Small intestine (tissue), 7 donors: ENCODE measurements at regions not wholly inside any gene's neighbourhood (a gene's known extent, or its start where the extent isn't known, plus 50 kb on each side); places are given as distances from the start of the nearest gene placed in this dataset.
"Not testable (repeated sequence)": the region's sequence is repeated elsewhere in the genome, so short reads cannot be mapped to it uniquely, and the experiment has no call there.

Source experiments
- DNase-seq, 2 donors: peaks; one replicate each; pipeline versions ENCODE4 v3.0.0 to v3.0.0-alpha.2; 2013
- FAIRE-seq: peaks from 2 replicates; lab custom pipeline; 2012; peaks lifted over from hg19 to GRCh38; lab: Jason Lieb, UNC
- H3K27ac ChIP-seq, 3 donors: one replicate each; pipeline ENCODE4 v1.5.1; 2013; ENCODE audit warnings: low read length in 2 of 3, mild to moderate bottlenecking in 2 of 3, control low read depth in 1 of 3, inconsistent platforms in 1 of 3, low read depth in 1 of 3, moderate library complexity in 1 of 3
- H3K27me3 ChIP-seq, 3 donors: one replicate each; pipeline ENCODE4 v1.6.1; 2013; ENCODE audit warnings: low read length in 3 of 3, inconsistent platforms in 1 of 3; ENCODE audit not compliant: control insufficient read depth in 3 of 3, insufficient read depth in 3 of 3
- H3K36me3 ChIP-seq, 3 donors: one replicate each; pipeline ENCODE4 v1.6.1; 2013; ENCODE audit warnings: low read length in 3 of 3, inconsistent platforms in 1 of 3, low read depth in 1 of 3, mild to moderate bottlenecking in 1 of 3, moderate library complexity in 1 of 3; ENCODE audit not compliant: control insufficient read depth in 3 of 3, insufficient read depth in 2 of 3
- H3K4me1 ChIP-seq, 3 donors: one replicate each; pipeline ENCODE4 v1.6.1; 2013; ENCODE audit warnings: low read length in 2 of 3, inconsistent platforms in 1 of 3, low read depth in 1 of 3, mild to moderate bottlenecking in 1 of 3, moderate library complexity in 1 of 3; ENCODE audit not compliant: control insufficient read depth in 3 of 3, insufficient read depth in 2 of 3
- H3K4me3 ChIP-seq, 3 donors: one replicate each; pipeline ENCODE4 v1.5.1; 2013; ENCODE audit warnings: low read length in 3 of 3, control low read depth in 1 of 3, inconsistent platforms in 1 of 3, low read depth in 1 of 3, mild to moderate bottlenecking in 1 of 3, moderate library complexity in 1 of 3
- H3K9me3 ChIP-seq, 2 donors: one replicate each; pipeline ENCODE4 v1.6.1; 2013; ENCODE audit warnings: low read depth in 1 of 2, low read length in 1 of 2; ENCODE audit not compliant: control insufficient read depth in 2 of 2, insufficient read depth in 1 of 2
- WGBS, 3 donors: extraction: QIAGEN DNeasy Blood & Tissue Kit; methylation state at CpG; one replicate each; pipeline ENCODE4 v1.1.7; 2013; 5-methylcytosine and 5-hydroxymethylcytosine counted together
- donor health status: healthy with polysubstance abuse.
- donor health status: control.
- donor health status: control.
- donor health status: Bipolar disorder and iron deficiency.
- donor health status: healthy.

DNA sequence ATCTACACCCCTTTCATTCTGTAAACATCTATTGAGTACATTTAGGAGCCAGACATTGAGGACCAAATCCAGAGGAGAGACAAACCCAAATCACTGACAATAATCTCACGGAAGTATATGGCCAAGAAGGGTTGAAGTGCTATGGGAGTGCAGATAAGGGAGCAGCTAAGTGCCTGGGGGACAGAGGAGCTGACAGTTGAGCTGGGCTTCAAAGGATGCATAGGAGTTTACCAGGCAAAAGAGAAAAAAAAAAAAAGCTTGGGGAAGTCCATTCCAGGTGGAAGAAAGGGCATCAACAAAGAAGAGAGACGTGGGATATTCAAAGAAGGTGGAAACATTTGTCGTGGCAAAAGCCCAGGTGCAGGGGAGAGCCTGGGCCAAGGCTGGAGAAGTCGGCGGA, 60.5 kb upstream of the NANOS1 start:
- Histone ChIP-seq H3K27me3 (no peaks in the 10 kb centered on the region), H3K4me1 (no peaks in the 10 kb centered on the region), H3K36me3 (no peaks in the 10 kb centered on the region), H3K27ac (no peak overlapping the region), H3K9me3 (peaks cover 0 to 4% of the 10 kb centered on the region in 2 donors), H3K4me3 (no peak overlapping the region)
- WGBS, 3 donors: 68 to 87% (median 82%) methylated on average over 5 of the region's 5 CpGs
- FAIRE-seq (no peak), DNase-seq (no peak)

DNA sequence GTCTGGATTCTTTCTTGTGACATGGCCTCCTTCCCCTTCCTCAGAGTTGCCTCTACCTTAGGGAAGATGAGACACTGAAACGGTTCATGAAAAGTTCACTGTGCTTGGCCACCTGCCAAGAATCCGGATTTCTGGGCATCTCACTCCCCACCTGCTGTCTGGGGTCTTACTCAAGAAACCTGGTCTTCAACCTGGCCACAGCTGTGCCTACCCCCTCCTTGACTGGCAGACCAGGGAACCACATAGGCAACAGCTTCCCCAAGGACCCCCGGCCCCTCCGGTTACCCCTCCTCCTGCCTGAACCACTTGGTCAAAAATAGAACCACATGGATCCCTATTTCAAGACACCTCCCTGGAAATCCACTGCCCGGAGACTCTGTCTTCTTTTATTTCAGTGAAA, 58.7 kb upstream of the NANOS1 start:
- FAIRE-seq: no peak
- 44 to 54% (median 50%) methylated on average over 5 of the region's 5 CpGs for WGBS, 3 donors
- peaks cover 0 to 5% of the 10 kb centered on the region in 2 donors for H3K9me3 ChIP-seq
- H3K4me1 ChIP-seq: no peaks in the 10 kb centered on the region
- H3K4me3 ChIP-seq: no peak overlapping the region
- H3K27ac ChIP-seq: no peak overlapping the region
- DNase-seq: no peak
- no peaks in the 10 kb centered on the region for H3K27me3 ChIP-seq
- H3K36me3 ChIP-seq: no peaks in the 10 kb centered on the region

DNA sequence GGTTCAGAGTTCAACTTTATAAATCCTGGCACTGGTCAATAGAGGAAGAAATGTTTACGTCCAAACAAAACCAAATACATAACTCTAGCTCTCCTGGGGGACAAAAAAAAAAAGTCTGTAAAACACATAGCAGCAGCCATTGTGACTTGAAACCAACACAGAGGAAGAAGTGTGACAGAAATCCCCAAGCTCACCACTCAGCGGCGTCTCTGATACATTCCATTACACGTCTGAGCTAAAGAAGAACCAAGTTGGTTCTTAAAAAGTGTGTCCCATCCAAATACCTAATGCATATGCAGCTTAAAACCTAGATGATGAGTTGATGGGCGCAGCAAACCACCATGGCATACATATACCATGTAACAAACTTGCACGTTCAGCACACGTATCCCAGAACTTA, 58.3 kb upstream of the NANOS1 start:
- Histone ChIP-seq H3K4me1 (no peaks in the 10 kb centered on the region), H3K27me3 (no peaks in the 10 kb centered on the region), H3K9me3 (peaks cover 0 to 5% of the 10 kb centered on the region in 2 donors), H3K4me3 (no peak overlapping the region), H3K36me3 (no peaks in the 10 kb centered on the region), H3K27ac (no peak overlapping the region)
- no peak for DNase-seq
- FAIRE-seq: no peak
- WGBS, 3 donors: 69 to 72% (median 69%) methylated on average over 7 of the region's 7 CpGs

DNA sequence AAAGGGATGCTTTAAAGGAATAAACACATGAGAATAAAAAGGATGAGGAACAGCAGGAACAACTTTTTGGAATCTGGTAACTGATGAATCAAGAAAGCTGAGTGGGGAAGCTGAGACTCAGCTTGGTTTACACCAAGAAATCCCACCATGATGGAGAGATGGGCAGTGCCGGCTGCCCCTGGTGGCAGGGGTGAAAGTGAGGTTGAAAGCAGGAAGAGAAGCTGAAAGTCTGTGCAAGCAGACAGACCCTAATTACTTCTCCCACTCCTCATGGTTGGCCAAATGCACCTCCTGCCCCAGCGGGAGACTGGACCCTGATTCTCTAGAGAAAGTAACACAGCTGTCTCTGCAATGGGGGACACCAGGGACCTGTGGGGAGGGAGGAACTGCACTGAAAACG, 57.6 kb upstream of the NANOS1 start:
- Histone ChIP-seq H3K27me3 (no peaks in the 10 kb centered on the region), H3K4me1 (no peaks in the 10 kb centered on the region), H3K27ac (no peak overlapping the region), H3K9me3 (peaks cover 0 to 5% of the 10 kb centered on the region in 2 donors), H3K36me3 (no peaks in the 10 kb centered on the region), H3K4me3 (no peak overlapping the region)
- 66 to 82% (median 73%) methylated on average over 3 of the region's 3 CpGs for WGBS, 3 donors
- FAIRE-seq (no peak), DNase-seq (no peak)

DNA sequence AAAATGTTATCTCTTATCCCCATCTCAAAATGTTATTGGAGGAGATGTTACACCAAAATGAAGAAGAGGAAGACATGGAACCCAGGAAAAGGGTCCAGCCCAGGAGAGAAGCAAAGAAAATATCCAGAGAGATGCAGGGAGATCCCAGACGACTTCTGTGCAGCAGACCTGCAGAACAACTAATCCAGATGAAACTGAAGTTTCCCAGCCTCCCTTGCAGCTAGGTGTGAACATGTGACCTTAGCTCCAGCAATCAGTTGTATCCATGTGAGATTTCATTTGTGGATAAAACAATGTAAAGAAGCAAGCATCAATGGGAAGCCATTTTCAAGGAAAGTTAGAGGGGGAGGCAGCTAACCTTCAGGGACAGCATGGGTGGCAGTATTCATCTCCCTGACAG, 55.8 kb upstream of the NANOS1 start:
- no peak for FAIRE-seq
- Histone ChIP-seq H3K27ac (no peak overlapping the region), H3K36me3 (no peaks in the 10 kb centered on the region), H3K4me3 (no peak overlapping the region), H3K9me3 (peaks cover 0 to 5% of the 10 kb centered on the region in 2 donors), H3K4me1 (no peaks in the 10 kb centered on the region), H3K27me3 (no peaks in the 10 kb centered on the region)
- WGBS, 3 donors: 77 to 85% (median 82%) methylated on average over 1 of the region's 1 CpG
- DNase-seq: no peak

DNA sequence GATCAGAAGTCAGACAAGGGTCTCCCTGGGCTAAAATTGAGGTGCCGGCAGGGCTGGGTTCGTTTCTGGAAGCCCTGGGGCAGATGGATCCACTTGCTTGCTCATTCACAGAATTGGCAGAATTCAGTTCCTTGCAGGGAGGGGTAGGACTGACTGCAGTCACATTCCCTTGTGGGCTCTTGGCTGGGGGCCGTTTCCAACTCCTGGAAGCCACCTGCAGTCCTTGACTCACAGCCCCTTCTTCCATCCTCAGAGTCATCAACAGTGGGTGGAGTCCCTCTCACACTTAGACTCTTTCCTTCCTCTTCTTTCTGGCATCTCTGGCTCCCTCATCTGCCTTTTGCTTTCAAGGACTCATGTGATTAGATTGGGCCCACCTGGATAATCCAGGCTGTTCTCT, 54.6 kb upstream of the NANOS1 start:
- FAIRE-seq: no peak
- Histone ChIP-seq H3K4me3 (no peak overlapping the region), H3K36me3 (no peaks in the 10 kb centered on the region), H3K27me3 (no peaks in the 10 kb centered on the region), H3K4me1 (no peaks in the 10 kb centered on the region), H3K27ac (no peak overlapping the region), H3K9me3 (peaks cover 0 to 5% of the 10 kb centered on the region in 2 donors)
- 62 to 77% (median 72%) methylated on average over 3 of the region's 3 CpGs for WGBS, 3 donors
- no peak for DNase-seq

DNA sequence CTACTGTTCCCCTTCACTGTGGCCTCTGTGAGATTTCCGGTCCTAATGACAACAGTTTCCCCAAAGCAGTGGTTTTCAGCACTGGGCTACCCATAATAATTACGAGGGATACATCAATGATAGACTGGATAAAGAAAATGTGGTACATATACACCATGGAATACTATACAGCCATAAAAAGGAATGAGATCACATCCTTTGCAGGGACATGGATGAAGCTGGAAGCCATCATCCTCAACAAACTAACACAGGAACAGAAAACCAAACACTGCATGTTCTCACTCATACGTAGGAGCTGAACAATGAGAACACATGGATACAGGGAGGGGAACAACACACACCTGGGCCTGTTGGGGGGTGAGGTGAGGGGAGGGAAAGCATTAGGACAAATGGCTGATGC, 53.3 kb upstream of the NANOS1 start:
- H3K4me3 ChIP-seq, H3K36me3 ChIP-seq, H3K27me3 ChIP-seq, DNase-seq, H3K9me3 ChIP-seq, FAIRE-seq, H3K27ac ChIP-seq, H3K4me1 ChIP-seq: not testable (repeated sequence)
- 84 to 94% (median 88%) methylated on average over 3 of the region's 3 CpGs for WGBS, 3 donors

DNA sequence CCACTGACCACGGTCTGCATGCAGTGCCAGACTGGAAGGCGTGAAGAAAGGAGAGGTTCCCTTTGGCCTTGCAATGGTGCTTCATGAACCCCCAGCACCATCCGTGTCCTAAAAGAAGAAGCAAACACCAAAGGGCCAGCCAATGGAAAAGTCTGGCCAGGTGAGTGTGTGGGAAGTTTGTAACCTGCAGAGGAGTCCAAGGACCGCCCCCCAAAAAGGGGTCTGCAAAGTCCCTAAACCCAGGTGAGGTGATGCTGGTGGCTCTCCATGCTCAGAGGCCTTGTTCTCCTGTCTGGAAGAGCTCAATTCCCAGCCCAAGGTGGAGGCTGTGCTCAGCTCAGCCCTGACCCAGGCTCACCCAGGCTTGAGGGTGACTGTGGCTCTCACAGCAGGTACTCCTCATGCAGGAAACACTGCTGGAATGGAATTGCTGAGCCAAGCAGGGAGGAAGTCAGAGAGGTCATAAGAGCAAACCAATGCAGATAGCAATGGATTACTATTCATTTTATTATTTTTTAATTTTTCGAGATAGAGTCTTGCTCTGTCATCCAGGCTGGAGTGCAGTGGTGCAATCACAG, 52.4 kb upstream of the NANOS1 start:
- Histone ChIP-seq H3K27me3 (no peaks in the 10 kb centered on the region), H3K4me1 (no peaks in the 10 kb centered on the region), H3K36me3 (no peaks in the 10 kb centered on the region), H3K4me3 (no peak overlapping the region), H3K27ac (no peak overlapping the region), H3K9me3 (peaks cover 0 to 5% of the 10 kb centered on the region in 2 donors)
- DNase-seq (no peak), FAIRE-seq (no peak)
- 74 to 87% (median 80%) methylated on average over 5 of the region's 5 CpGs for WGBS, 3 donors

DNA sequence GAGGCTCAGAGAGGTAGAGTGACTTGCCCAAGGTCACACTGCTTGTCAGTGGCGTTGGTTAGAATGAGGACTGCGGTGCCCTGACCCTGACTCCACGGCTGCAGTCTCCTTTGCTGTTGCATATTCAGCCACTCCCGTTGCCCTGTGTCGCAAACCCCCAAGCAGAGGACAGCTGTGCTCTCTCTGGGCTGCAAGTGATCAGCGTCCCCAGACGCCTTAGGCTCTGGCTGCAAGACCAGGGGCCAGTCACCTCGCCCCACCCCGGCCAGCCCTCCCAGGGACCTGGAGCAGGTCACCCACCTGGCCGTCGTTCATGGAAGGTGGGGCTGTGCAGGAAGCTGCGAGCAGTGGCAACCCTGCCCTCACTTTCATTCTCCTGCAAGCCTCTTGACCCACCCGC, 51.7 kb upstream of the NANOS1 start:
- DNase-seq: no peak
- no peak overlapping the region for H3K4me3 ChIP-seq
- FAIRE-seq: no peak
- H3K9me3 ChIP-seq: peaks cover 0 to 5% of the 10 kb centered on the region in 2 donors
- 54 to 68% (median 66%) methylated on average over 13 of the region's 13 CpGs for WGBS, 3 donors
- no peak overlapping the region for H3K27ac ChIP-seq
- H3K36me3 ChIP-seq: no peaks in the 10 kb centered on the region
- H3K27me3 ChIP-seq: no peaks in the 10 kb centered on the region
- no peaks in the 10 kb centered on the region for H3K4me1 ChIP-seq
